ENCODE measurements at regions not wholly inside any gene's neighbourhood (a gene's known extent, or its start where the extent isn't known, plus 50 kb on each side); places are given as distances from the start of the nearest gene placed in this dataset.
"Not testable (repeated sequence)": the region's sequence is repeated elsewhere in the genome, so short reads cannot be mapped to it uniquely, and the experiment has no call there.

DNA sequence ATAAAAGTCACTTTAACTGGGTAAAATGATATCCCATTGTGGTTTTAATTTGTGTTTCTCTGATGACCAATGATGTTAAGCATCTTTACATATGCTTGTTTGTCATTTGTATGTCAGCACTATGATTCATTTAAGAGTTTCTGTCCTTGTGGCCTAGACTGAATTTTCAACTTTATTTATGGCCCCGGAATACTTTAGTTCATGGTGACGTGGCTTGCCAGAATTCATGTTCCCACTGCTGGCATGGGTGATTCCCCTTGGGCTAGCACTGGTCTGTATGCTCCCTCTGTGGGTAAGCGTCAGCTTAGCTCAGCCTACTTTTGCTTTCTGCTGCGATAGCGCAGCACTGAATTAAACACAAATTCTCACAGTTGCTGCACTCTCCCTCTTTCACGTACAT, 436.3 kb upstream of the SGO1 start (continued):
- TF ChIP-seq, protein P1, sequence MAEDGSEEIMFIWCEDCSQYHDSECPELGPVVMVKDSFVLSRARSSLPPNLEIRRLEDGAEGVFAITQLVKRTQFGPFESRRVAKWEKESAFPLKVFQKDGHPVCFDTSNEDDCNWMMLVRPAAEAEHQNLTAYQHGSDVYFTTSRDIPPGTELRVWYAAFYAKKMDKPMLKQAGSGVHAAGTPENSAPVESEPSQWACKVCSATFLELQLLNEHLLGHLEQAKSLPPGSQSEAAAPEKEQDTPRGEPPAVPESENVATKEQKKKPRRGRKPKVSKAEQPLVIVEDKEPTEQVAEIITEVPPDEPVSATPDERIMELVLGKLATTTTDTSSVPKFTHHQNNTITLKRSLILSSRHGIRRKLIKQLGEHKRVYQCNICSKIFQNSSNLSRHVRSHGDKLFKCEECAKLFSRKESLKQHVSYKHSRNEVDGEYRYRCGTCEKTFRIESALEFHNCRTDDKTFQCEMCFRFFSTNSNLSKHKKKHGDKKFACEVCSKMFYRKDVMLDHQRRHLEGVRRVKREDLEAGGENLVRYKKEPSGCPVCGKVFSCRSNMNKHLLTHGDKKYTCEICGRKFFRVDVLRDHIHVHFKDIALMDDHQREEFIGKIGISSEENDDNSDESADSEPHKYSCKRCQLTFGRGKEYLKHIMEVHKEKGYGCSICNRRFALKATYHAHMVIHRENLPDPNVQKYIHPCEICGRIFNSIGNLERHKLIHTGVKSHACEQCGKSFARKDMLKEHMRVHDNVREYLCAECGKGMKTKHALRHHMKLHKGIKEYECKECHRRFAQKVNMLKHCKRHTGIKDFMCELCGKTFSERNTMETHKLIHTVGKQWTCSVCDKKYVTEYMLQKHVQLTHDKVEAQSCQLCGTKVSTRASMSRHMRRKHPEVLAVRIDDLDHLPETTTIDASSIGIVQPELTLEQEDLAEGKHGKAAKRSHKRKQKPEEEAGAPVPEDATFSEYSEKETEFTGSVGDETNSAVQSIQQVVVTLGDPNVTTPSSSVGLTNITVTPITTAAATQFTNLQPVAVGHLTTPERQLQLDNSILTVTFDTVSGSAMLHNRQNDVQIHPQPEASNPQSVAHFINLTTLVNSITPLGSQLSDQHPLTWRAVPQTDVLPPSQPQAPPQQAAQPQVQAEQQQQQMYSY (CRISPR knock-in tag; IDR thresholded peaks at IDR 0.05) = no peak
- no peak for TF ChIP-seq RBBP5 (conservative IDR thresholded peaks at IDR 0.05)
- TF ChIP-seq, protein P2, sequence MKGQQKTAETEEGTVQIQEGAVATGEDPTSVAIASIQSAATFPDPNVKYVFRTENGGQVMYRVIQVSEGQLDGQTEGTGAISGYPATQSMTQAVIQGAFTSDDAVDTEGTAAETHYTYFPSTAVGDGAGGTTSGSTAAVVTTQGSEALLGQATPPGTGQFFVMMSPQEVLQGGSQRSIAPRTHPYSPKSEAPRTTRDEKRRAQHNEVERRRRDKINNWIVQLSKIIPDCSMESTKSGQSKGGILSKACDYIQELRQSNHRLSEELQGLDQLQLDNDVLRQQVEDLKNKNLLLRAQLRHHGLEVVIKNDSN (IDR thresholded peaks at IDR 0.05; ENCODE audit: borderline replicate concordance, extremely low read length, insufficient read depth, low read depth, low read length) = no peak
- TF ChIP-seq, protein P3, sequence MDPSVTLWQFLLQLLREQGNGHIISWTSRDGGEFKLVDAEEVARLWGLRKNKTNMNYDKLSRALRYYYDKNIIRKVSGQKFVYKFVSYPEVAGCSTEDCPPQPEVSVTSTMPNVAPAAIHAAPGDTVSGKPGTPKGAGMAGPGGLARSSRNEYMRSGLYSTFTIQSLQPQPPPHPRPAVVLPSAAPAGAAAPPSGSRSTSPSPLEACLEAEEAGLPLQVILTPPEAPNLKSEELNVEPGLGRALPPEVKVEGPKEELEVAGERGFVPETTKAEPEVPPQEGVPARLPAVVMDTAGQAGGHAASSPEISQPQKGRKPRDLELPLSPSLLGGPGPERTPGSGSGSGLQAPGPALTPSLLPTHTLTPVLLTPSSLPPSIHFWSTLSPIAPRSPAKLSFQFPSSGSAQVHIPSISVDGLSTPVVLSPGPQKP (IDR thresholded peaks at IDR 0.05; ENCODE audit: low read depth, low read length) = no peak
- TF ChIP-seq SUPT20H (IDR thresholded peaks at IDR 0.05; ENCODE audit: borderline replicate concordance, control insufficient read depth, low read depth, low read length) = no peak
- no peak for TF ChIP-seq SMAD1 (IDR thresholded peaks at IDR 0.05; ENCODE audit: low read depth, partially characterized antibody)
- TF ChIP-seq, protein P4, sequence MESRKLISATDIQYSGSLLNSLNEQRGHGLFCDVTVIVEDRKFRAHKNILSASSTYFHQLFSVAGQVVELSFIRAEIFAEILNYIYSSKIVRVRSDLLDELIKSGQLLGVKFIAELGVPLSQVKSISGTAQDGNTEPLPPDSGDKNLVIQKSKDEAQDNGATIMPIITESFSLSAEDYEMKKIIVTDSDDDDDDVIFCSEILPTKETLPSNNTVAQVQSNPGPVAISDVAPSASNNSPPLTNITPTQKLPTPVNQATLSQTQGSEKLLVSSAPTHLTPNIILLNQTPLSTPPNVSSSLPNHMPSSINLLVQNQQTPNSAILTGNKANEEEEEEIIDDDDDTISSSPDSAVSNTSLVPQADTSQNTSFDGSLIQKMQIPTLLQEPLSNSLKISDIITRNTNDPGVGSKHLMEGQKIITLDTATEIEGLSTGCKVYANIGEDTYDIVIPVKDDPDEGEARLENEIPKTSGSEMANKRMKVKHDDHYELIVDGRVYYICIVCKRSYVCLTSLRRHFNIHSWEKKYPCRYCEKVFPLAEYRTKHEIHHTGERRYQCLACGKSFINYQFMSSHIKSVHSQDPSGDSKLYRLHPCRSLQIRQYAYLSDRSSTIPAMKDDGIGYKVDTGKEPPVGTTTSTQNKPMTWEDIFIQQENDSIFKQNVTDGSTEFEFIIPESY (IDR thresholded peaks at IDR 0.05) = no peak
- TF ChIP-seq POLR2A (IDR thresholded peaks at IDR 0.05; ENCODE audit: low read depth, low read length) = no peak
- no peak for TF ChIP-seq NR2F1 (conservative IDR thresholded peaks at IDR 0.05)
- no peak for TF ChIP-seq MTA2 (IDR thresholded peaks at IDR 0.05; ENCODE audit: low read depth)
- TF ChIP-seq LARP7 (IDR thresholded peaks at IDR 0.05) = no peak

DNA sequence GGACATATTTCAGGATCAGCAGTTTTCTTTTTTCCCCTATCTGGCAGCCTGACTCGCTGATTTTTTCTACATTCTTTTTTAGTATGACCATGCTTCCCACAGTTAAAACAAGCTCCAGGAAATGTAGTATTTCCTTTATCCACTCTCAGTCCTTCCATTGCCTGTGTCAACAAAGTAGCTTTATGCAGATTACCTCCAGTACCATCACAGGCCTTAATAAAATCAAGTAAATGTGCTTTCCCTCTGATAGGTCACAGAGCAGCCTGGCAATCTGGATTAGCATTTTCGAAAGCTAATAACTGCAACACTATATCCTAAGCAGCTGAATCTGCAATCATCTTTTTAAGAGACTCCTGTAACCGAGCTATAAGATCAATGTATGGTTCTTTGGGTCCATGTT, 432.6 kb upstream of the SGO1 start:
- RAD21 ChIA-PET (ENCODE audit: unreplicated experiment); in situ Hi-C loops (cut with MboI); H3K27me3 ChIP-seq (replicated peaks in 1 of 2; ENCODE audit: control insufficient read depth in 2 of 2, insufficient read depth in 2 of 2, low read length in 1 of 2); intact Hi-C loops (cut with micrococcal nuclease; ENCODE audit: unreplicated experiment); H3K9me3 ChIP-seq (replicated peaks; ENCODE audit: control insufficient read depth, insufficient read depth, low read length); ATAC-seq; CTCF ChIA-PET; H3K79me2 ChIP-seq (ENCODE audit: control insufficient read depth, insufficient read depth, low read length); H3K4me2 ChIP-seq (ENCODE audit: control insufficient read depth, insufficient read depth); H3K36me3 ChIP-seq (ENCODE audit: control insufficient read depth in 2 of 2, insufficient read depth in 2 of 2, low read length in 1 of 2); BruUV-seq (replicated peaks); POLR2A ChIA-PET; FAIRE-seq; DNase-seq (ENCODE audit: low read depth, low spot score); H4K20me1 ChIP-seq (ENCODE audit: control insufficient read depth, insufficient read depth); H3K4me1 ChIP-seq (ENCODE audit: control insufficient read depth, insufficient read depth, low read length); H3K27ac ChIP-seq (ENCODE audit: control insufficient read depth, insufficient read depth); H3K4me3 ChIP-seq; H3K9ac ChIP-seq (ENCODE audit: control insufficient read depth, insufficient read depth, low read length); H2AFZ ChIP-seq (ENCODE audit: control insufficient read depth, low read depth, low read length): not testable (repeated sequence)
- SMC1A ChIA-PET (ENCODE audit: uncharacterized antibody, unreplicated experiment) = interaction anchor here (0.6 to 1.0 kb wide), 3 partner anchors 15 to 82 kb away, joined by 3 read pairs; no protein-coding TSS in a partner anchor
- WGBS (ENCODE audit: insufficient coverage, insufficient replicate concordance, low lambda C conversion rate, missing lambda C conversion rate) = 0% methylated on average over 3 of the region's 3 CpGs
